GM19438 (cell line): ENCODE measurements at regions not wholly inside any gene's neighbourhood (a gene's known extent, or its start where the extent isn't known, plus 50 kb on each side); places are given as distances from the start of the nearest gene placed in this dataset.
"Not testable (repeated sequence)": the region's sequence is repeated elsewhere in the genome, so short reads cannot be mapped to it uniquely, and the experiment has no call there.

Experiments used
- ATAC-seq: cut with Tn5 transposase; IDR thresholded peaks from one replicate; pipeline ENCODE4 v1.9.1; 2021; ENCODE audit warnings: low read depth; ENCODE audit not compliant: unreplicated experiment

GRCh38 chrX:111041018-111041462 lies 55.0 kb upstream of the PAK3 start:
- ATAC-seq, result no peak

- no peak for ATAC-seq
Measured at GRCh38 chrX:111040377-111041017, 55.5 kb upstream of the PAK3 start.

- no peak for ATAC-seq
Measured at GRCh38 chrX:111039606-111040005, 56.4 kb upstream of the PAK3 start.

GRCh38 chrX:111035991-111036390 lies 60.0 kb upstream of the PAK3 start:
- no peak for ATAC-seq

- ATAC-seq, result no peak
Measured at GRCh38 chrX:111035256-111035655, 60.7 kb upstream of the PAK3 start.

- ATAC-seq, result not testable (repeated sequence)
Measured at GRCh38 chrX:111022998-111023397, 73.0 kb upstream of the PAK3 start.

GRCh38 chrX:111020283-111020682 lies 75.7 kb upstream of the PAK3 start:
- no peak for ATAC-seq

- no peak for ATAC-seq
Measured at GRCh38 chrX:111013778-111014455, 82.1 kb upstream of the PAK3 start.

- ATAC-seq, result no peak
Measured at GRCh38 chrX:111010111-111010510, 85.9 kb upstream of the PAK3 start.

GRCh38 chrX:111009256-111009655 lies 86.7 kb upstream of the PAK3 start:
- no peak for ATAC-seq

GRCh38 chrX:111008126-111008525 lies 87.9 kb upstream of the PAK3 start:
- ATAC-seq, result no peak

- no peak for ATAC-seq
Measured at GRCh38 chrX:111007238-111007637, 88.8 kb upstream of the PAK3 start.

GRCh38 chrX:111006116-111006515 lies 89.9 kb upstream of the PAK3 start:
- ATAC-seq, result no peak

- no peak for ATAC-seq
Measured at GRCh38 chrX:111005166-111005565, 90.8 kb upstream of the PAK3 start.

GRCh38 chrX:111003118-111003517 lies 92.9 kb upstream of the PAK3 start:
- ATAC-seq, result no peak

GRCh38 chrX:110992611-110993010 lies 103.4 kb upstream of the PAK3 start:
- ATAC-seq, result no peak

- ATAC-seq, result no peak
Measured at GRCh38 chrX:110989869-110990268, 106.1 kb upstream of the PAK3 start.

- no peak for ATAC-seq
Measured at GRCh38 chrX:110989447-110989846, 106.5 kb upstream of the PAK3 start.

- ATAC-seq, result no peak
Measured at GRCh38 chrX:110987292-110987691, 108.7 kb upstream of the PAK3 start.

GRCh38 chrX:110985470-110985869 lies 110.5 kb upstream of the PAK3 start:
- no peak for ATAC-seq

GRCh38 chrX:110983024-110983423 lies 113.0 kb upstream of the PAK3 start:
- ATAC-seq, result no peak

- ATAC-seq, result no peak
Measured at GRCh38 chrX:110966839-110967238, 129.2 kb upstream of the PAK3 start.
